RWPE2 (cell line): ENCODE measurements at regions not wholly inside any gene's neighbourhood (a gene's known extent, or its start where the extent isn't known, plus 50 kb on each side); places are given as distances from the start of the nearest gene placed in this dataset.

ENCODE experiments used
- ATAC-seq: fragments of 200-7000 bp; cut with Tn5 transposase; 3 replicates; pipeline ENCODE4 v1.9.1; 2021; ENCODE audit warnings: low read depth
- DNase-seq: peaks from one replicate; pipeline ENCODE4 v3.0.0-alpha.2; 2020; ENCODE audit warnings: low spot score
- H3K27ac ChIP-seq: fragments of 450-650 bp; 2 replicates; pipeline ENCODE4 v1.5.1; 2017; ENCODE audit warnings: mild to moderate bottlenecking; ENCODE audit not compliant: poor library complexity, severe bottlenecking
- H3K27me3 ChIP-seq: fragments of 250-450 bp; sonication (Bioruptor Pico); 2 replicates; pipeline ENCODE4 v1.5.1; 2021; ENCODE audit warnings: mild to moderate bottlenecking, moderate library complexity; ENCODE audit not compliant: insufficient read depth, poor library complexity, severe bottlenecking
- H3K36me3 ChIP-seq: fragments of 250-450 bp; sonication (Bioruptor Pico); 2 replicates; pipeline ENCODE4 v1.5.1; 2020; ENCODE audit warnings: low read depth, mild to moderate bottlenecking, moderate library complexity
- H3K4me1 ChIP-seq: fragments of 250-450 bp; sonication (Bioruptor Pico); 2 replicates; pipeline ENCODE4 v1.5.1; 2021; ENCODE audit warnings: mild to moderate bottlenecking, moderate library complexity; ENCODE audit not compliant: insufficient read depth, poor library complexity, severe bottlenecking
- H3K4me3 ChIP-seq: fragments of 250-450 bp; sonication (Bioruptor Pico); 2 replicates; pipeline ENCODE4 v1.5.1; 2021; ENCODE audit warnings: mild to moderate bottlenecking, moderate library complexity; ENCODE audit not compliant: severe bottlenecking
- H3K9me3 ChIP-seq: fragments of 250-450 bp; sonication (Bioruptor Pico); 2 replicates; pipeline ENCODE4 v1.5.1; 2021; ENCODE audit warnings: mild to moderate bottlenecking, moderate library complexity; ENCODE audit not compliant: severe bottlenecking
- CTCF ChIP-seq: fragments of 450-650 bp; IDR thresholded peaks from one replicate; pipeline ENCODE4 v1.5.1; 2017; ENCODE audit warnings: mild to moderate bottlenecking, moderate library complexity; ENCODE audit not compliant: poor library complexity, severe bottlenecking

DNA sequence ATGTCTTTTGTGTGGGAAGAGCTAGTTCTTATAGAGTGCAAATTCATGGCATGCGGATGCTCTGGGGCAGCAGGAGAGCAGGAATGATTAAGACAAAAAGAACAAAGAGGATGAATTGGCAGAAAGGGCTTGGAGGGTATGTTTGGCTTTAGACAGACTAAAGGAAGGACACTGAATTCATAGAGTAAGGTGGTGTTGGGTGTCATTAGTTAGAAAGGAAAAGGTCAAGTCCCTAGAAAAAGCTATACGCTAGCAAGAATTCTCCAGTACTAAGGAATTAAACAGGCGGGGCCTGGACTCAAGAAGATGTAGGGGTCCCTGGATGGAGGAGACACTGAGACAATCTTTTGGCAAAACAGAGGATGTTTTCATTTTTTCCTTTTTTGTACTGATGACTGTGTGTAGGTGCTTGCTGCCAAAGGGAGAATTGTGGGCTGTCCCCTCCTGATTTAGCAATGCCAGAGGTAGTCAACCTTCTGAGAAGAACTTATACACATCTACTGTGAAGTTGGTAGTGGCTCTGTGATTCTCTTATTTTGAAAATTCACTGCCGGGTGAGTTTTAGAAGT, 391.0 kb downstream of the SPRY1 start:
- DNase-seq (no peak), ATAC-seq (no peak)
- H3K9me3 ChIP-seq = no peaks in the 10 kb centered on the region
- no peaks in the 10 kb centered on the region for H3K4me1 ChIP-seq
- no peak overlapping the region for H3K27ac ChIP-seq
- H3K27me3 ChIP-seq = no peaks in the 10 kb centered on the region
- H3K36me3 ChIP-seq = no peaks in the 10 kb centered on the region
- no peak overlapping the region for H3K4me3 ChIP-seq
- no peak for TF ChIP-seq CTCF

- no peak overlapping the region for H3K4me3 ChIP-seq
- no peaks in the 10 kb centered on the region for H3K9me3 ChIP-seq
- H3K27ac ChIP-seq = no peak overlapping the region
- H3K27me3 ChIP-seq = no peaks in the 10 kb centered on the region
- ATAC-seq (no peak), DNase-seq (no peak)
- H3K4me1 ChIP-seq = no peaks in the 10 kb centered on the region
- no peak for TF ChIP-seq CTCF
- no peaks in the 10 kb centered on the region for H3K36me3 ChIP-seq
Observed at GRCh38 chr4:123788577-123788976, 392.0 kb downstream of the SPRY1 start.

DNA sequence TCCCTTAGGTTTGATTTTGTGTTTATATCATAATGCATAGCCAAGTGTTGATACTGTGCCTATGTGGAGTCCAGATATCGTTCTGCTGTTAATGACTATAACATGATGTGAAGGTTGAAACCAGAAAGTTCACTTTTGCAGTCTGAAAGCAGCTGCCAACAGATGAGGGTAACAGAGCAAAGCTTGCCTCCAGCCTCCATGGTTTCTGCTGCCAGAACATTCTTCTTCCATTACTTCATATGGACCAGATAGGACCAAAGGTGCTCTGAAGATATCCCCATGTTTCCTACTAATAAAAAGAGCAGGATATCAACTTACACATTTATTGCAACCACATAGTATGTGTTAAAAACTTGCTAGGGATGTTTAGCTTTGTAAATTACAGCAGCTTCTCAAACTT, 394.1 kb downstream of the SPRY1 start:
- Histone ChIP-seq H3K4me1 (no peaks in the 10 kb centered on the region), H3K27me3 (no peaks in the 10 kb centered on the region), H3K36me3 (no peaks in the 10 kb centered on the region), H3K27ac (no peak overlapping the region), H3K4me3 (no peak overlapping the region), H3K9me3 (no peaks in the 10 kb centered on the region)
- ATAC-seq = no peak
- no peak for TF ChIP-seq CTCF
- DNase-seq = no peak

DNA sequence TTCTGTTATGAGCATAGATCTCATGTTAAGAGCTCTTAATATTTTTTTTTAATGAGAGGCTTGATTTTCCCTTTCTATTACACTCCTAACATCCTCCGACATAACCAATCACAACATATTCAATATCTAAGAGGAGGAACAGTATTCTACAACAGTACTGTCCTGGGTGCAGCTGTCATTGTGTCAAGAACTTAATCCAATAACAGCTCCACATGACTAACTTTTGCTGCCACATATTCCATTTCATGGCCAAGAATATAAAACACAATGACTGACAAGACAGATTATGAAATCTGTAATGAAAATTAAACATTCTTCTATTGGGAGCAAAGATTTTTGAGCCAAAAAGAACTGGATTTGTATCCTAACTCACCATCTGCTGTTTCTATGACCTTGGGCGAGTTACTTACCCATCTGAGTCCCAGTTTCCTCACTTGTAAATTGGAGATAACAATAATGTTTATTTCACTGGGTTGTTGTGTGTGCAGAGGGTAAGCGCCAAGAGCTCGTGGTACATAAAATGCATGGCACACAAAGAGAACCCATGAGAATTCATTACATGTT, 405.6 kb downstream of the SPRY1 start:
- ATAC-seq (no peak), DNase-seq (no peak)
- Histone ChIP-seq H3K9me3 (no peaks in the 10 kb centered on the region), H3K4me3 (no peak overlapping the region), H3K27me3 (no peaks in the 10 kb centered on the region), H3K36me3 (no peaks in the 10 kb centered on the region), H3K27ac (no peak overlapping the region), H3K4me1 (no peaks in the 10 kb centered on the region)
- no peak for TF ChIP-seq CTCF

DNA sequence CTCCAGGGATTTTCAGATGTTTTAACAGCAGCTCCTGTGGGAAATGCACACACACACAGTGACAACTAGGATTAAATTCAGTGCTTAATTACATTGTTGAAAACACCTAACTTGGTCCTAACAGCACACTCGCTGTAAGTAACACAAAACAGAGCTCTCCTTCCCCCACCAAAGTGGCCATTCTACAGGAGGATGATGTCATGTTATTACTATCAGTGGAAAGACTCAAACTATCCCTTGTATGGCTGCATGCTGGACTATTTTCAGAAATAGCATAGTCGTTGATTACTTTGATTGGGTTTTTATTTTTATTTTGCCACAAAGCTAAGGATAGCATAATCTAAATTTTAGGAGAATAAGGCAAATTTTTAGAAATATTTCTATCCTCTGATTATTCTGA, 406.3 kb downstream of the SPRY1 start:
- no peaks in the 10 kb centered on the region for H3K4me1 ChIP-seq
- no peaks in the 10 kb centered on the region for H3K9me3 ChIP-seq
- TF ChIP-seq CTCF = no peak
- ATAC-seq = no peak
- no peaks in the 10 kb centered on the region for H3K27me3 ChIP-seq
- H3K36me3 ChIP-seq = no peaks in the 10 kb centered on the region
- H3K27ac ChIP-seq = no peak overlapping the region
- no peak for DNase-seq
- H3K4me3 ChIP-seq = no peak overlapping the region
